GM21723 (cell line): ENCODE measurements at regions not wholly inside any gene's neighbourhood (a gene's known extent, or its start where the extent isn't known, plus 50 kb on each side); places are given as distances from the start of the nearest gene placed in this dataset.
"Not testable (repeated sequence)": the region's sequence is repeated elsewhere in the genome, so short reads cannot be mapped to it uniquely, and the experiment has no call there.

ENCODE experiments used
- ATAC-seq: cut with Tn5 transposase; IDR thresholded peaks from one replicate; pipeline ENCODE4 v1.9.1; 2021; ENCODE audit warnings: mild to moderate bottlenecking, moderate library complexity; ENCODE audit not compliant: unreplicated experiment

DNA sequence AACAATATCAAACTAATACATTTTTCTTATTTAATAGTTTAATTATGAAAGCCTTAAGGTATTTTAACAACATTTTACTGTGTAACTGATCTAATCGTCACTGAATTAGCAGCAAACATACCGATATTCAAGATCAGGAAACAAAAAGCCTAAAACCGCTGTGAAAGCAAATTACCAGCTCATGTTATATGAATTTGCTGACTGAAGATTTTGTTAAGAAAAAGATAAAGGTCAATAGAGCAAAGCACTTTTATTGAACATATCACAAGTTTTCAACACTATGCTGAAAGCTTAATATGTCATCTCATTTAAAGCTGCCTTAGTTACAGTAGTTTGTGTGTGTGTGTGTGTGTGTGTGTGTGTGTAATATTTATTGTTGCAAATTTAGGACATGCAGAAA is 1634.9 kb upstream of the NUDT12 start:
- no peak for ATAC-seq

DNA sequence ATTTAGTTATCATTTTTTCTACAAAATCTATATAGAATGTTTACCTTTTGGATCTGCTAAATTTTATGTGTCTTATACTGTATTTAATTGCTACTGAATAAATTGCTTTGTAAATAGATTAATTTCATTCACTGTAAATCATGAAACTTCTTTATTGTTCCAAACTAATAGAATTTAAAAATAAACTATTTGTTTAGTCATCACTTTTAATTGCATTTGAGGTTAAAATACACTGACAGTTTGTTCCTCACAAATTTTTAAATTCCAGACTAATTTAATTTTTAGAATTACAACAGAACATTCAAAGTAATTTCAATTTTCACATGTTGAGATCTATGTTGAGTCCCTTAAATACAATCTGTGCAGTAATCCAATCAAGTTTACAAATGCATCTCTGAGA is 1633.2 kb upstream of the NUDT12 start:
- ATAC-seq: no peak

DNA sequence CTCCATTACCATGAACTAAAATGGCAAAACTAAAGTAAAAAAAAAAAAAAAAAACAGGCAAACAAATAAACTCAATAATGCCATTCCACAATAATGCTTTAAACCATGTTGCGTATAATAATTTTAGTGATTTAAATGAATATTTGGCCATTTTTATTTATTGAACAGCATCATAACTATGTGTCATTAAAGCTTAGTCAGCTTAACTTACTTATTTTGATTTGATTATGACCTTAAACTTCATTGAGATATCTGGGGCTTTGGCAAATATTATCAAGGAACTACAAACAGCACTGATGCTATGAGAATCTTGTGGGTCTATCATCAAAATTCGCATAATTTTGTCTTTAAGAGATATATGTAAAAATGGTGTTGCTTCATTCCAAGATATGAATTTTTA is 1610.3 kb upstream of the NUDT12 start:
- no peak for ATAC-seq

DNA sequence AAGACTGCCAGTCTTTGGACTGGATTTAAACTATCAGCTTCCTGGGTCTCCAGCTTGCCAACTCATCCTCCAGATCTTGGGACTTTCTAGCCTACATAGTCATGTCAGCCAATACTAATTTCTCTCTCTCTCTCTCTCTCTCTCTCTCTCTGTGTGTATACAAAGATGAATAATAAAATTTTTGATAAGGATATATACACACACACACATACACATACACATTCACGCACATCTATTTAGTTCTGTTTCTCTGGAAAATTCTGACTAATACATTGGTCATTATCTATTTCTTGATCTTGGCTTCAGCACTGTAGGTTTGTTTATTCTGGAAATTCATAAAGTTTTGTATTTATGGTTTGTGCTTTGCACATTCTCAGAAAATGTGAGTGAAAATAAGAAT is 1606.2 kb upstream of the NUDT12 start:
- no peak for ATAC-seq

DNA sequence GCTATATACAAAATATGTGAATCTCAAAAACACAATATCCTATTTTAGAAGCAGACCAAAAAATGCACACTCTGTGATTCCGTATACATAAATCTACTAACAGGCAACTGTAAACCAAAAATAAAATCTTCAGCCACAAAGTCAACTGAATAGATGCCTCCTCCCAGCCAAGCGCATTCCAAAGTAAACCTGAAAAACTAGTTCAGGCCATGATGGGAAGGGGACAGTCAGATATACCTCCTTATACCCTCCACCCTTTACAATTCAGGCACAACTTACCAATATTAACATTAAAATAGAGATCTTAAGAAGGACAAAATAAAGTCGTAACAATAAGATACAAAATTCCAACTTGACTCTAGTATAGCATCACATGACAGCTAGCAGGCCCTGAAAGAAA is 1604.5 kb upstream of the NUDT12 start:
- no peak for ATAC-seq

DNA sequence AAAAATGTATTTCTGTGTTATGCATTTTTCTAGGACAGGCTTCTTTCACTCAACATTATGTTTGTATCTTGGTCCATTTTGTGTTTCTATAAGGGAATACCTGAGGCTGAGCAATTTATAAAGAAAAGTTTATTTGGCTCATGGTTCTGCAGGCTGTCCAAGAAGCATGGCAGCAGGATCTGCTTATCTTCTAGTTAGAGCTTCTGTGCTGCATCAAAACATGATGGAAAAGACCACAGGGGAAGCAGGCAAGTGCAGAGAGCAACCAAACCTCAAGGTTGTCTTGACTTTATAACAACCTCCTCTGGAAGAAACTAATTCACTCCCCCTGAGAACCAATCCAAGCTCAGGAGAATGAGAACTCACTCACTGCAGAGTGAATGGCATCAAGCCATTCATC is 1601.0 kb upstream of the NUDT12 start:
- ATAC-seq: no peak

DNA sequence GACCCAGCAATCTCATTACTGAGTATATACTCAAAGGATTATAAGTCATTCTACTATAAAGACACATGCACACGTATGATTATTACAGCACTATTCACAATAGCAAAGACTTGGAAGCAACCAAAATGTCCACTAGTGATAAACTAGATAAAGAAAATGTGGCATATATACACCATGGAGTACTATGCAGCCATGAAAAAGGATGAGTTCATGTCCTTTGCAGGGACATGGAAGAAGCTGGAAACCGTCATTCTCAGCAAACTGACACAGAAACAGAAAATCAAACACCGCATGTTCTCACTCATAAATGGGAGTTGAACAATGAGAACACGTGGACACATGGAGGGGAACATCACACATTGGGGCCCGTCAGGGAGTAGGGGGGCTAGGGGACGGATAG is 1600.0 kb upstream of the NUDT12 start:
- ATAC-seq: not testable (repeated sequence)

DNA sequence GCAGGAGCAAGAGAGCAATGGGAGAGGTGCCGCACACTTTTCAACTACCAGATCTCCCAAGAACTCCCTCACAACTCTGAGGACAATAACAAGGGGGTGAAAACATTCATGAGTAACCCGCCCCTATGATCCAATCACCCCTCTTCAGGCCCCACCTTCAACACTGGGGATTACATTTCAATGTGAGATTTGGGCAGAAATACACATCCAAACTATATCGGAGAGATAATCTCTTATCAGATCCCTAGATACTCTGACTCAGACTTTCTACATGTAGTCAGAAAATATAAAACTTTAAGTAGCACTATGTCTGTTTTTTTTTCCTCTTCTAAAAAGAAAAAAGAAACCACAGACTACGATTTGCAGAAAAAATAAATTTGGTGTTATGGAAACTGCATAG is 1595.9 kb upstream of the NUDT12 start:
- ATAC-seq: no peak

DNA sequence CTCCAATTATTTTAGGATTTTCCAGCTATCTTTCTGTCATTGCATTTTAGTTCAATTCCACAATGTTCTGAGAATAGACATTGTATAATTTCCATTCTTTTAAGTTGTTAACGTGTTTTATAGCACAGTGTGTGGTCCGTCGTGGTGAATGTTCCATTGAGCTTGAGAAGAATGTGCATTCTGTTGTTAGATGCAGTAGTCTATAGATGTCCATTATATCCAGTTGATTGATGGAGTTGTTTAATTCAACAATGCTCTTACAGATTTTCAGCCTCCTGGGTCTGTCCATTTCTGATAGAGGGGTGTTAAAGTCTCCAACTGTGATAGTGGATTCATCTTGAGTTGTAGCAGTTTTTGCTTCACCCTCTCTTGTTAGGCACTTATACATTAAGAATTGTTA is 1587.7 kb upstream of the NUDT12 start:
- ATAC-seq: no peak

DNA sequence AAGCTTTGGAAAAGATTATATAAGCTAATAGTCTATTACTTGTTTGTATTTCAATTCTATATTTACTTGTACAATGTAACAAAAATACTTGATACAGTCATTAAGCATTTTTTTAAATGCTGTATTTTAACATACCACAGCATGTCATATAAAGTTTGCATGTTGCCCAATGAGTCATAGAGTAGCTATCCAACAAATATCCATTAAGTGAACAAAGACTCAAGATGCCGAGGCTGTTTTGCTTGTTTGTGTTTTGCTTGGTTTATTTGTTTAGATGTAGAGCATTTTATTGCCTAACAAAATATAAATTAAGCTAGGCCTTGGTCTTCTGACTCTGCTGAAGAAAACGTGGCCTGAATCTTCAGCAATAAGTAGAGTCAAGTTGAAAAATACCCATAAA is 1584.3 kb upstream of the NUDT12 start:
- no peak for ATAC-seq

DNA sequence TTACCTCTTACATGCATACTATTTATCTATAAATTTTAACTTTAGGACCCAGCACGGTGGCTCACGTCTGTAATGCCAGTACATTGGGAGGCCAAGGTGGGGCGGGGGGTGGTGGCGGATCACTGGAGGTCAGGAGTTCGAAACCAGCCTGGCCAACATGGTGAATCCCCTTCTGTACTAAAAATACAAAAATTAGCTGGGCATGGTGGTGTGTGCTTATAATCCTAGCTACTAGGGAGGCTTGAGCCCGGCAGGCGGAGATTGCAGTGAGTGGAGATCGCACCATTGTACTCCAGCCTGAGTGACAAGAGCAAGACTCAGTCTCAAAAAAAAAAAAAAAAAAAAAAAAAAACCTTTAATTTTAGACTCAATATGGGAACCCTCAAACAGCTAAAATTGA is 1582.6 kb upstream of the NUDT12 start:
- ATAC-seq: no peak

DNA sequence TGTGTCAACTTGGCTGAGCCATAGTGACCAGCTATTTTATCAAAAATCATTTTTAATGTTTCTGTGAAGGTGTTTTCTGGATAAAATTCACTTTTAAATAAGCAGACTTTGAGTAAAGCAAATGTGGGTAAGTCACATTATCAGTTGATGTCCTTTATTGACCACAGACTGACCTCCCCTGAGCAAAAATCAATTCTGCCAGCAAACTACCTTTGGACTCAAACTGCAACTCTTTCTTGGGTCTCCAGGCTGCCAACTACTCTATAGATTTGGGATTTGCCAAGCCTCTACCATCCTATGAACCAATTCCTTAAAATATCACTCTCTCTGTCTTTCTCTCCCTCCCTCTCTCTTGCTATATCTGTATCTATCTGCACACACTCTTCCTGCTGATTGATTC is 1571.7 kb upstream of the NUDT12 start:
- no peak for ATAC-seq

DNA sequence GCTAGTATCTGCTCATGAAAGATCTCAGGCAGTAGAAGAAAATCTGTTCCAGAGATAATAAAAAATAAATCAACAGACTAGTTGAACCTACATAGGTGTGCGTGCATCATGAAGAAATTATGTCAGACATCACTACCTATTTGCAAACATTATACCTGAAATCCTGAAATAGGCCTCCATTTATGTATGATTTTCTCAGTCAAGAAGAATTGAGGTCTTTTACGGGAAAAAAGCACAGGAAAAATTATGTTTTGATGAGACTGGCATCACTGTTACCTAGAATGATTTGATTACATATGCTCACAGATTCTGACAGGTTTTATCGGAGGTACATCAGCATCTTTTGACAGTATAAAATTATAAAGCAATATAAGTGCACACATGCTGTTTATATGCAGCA is 1570.5 kb upstream of the NUDT12 start:
- ATAC-seq: no peak

DNA sequence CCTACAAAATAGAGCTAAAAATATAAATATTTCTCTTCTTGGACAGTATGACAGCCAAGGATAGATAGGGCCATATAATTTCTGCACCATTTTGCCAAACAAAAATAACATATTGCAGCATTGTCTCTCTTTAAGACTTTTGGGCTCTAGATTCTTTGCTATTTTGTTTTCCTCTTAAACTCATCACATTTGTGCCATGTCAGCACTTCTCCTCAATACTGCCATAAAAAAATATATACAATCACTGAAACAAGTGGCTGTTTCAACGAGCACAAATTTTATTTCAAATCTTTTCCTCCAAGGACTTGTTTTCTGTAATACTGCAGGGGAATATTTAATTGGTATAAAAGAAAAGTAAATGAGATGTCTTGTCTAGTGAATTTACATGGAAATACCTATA is 1570.0 kb upstream of the NUDT12 start:
- ATAC-seq: no peak

DNA sequence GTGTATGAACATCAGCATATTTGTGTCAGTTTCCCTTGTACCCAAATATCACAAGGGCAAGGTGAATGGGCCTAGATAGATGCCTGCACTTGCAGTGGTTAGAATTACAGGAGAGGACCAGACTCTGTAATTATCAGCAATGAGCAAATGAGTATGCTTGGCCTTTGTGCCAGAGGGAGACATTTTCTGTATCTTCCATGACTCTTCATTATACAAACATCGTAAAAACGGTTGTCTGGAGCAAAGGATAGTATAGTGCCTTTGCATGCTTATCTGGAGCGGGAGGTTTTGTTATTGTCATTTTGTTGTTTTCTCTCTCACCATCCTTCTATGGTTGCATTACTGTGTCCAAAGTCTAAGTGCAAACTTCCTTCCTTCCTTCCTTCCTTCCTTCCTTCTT is 1568.5 kb upstream of the NUDT12 start:
- no peak for ATAC-seq

DNA sequence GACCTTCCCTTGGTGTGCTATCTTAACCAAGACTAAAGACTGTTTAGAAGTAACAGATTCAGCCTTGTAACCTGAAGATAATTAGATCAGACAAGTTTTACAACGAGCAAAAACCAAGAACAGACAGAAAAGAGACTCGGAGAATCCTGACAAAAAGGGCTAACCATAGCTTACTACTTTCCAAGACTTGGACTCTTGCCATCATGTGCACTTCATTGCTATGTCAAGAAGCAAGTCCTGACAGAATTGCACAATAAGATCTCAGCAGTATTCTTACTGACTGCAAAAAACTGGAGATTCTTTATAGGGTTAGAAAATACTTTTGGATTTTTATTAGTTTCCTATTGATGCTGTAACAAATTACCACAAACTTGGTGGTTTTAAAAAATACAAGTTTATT is 1539.0 kb upstream of the NUDT12 start:
- no peak for ATAC-seq

DNA sequence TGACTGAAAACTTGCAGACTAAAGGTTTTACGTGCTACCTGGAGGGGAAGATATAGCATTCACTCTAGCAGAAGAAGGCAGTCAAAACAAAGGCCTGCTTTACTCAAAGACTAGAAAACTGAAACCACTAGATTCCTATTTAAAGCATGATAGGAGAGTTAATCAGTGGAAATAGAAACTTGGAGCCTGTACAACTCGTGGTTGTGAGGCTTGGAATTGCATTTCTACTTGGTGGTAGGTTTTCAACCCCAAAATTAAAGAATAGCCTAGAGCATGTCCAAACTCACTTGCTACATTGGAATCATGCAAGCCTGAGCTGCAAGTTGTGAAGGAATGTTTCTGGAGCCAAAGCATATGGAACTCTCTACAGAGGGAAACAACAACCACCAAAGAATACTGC is 1526.4 kb upstream of the NUDT12 start:
- no peak for ATAC-seq

DNA sequence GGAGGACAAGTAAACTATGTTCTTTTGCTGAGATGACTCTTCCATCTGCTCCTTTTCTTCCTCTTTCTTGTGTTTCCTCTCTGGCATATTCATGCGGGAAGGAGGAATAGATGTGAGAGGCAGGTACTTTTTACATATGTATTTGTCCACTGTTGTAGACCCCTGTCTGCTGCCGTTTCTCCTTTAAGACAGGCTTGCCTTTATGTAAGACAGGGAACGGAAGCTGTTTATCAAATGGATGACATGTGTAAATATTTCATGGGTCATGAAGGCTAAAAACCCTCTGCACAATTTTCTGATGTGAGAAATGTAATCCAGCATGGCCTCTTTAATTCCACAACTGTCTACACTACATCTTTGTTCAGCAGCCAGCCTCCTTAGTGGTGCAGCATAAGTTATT is 1525.5 kb upstream of the NUDT12 start:
- ATAC-seq: no peak

DNA sequence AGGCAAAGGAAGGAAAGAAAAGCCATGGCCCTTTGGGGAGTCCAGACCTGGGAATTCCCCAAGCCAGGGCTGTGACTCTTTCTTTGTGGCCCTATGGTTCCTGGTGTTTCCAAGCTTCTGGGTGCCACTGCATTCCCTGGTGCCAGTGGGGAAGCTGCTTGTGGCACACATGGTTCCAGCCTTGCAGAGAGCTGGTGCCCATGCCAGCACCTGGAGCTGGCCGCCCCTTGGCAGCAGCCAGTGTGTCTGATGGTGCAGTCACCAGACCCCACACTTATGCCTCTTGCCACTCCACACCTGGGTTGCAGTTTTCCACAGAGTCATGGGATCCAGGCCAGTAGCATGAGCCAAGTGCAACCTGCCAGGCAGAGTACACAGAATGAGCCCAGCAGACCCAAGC is 1495.3 kb upstream of the NUDT12 start:
- ATAC-seq: no peak

DNA sequence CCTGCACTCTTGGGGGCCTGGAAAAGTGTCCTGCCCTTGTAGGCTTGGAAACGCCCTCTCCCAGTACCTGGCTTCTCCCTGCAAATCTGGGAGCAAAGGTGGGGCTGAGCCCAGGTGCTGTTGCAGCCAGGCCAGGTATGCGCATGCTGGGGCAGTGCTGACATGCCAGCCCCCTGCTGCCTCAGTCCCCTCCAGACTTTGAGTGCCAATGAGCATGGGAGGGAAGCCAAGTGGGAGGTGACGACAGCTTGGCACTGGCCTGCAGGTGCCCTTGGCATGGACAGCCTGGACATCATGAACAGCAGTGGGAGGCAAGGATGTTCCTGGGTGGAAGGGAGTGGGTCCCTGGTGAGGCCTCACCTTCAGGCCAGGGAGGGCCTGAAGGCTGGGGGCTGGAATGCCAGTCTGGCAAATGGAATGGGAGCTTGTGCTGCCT is 1494.4 kb upstream of the NUDT12 start:
- ATAC-seq: no peak

DNA sequence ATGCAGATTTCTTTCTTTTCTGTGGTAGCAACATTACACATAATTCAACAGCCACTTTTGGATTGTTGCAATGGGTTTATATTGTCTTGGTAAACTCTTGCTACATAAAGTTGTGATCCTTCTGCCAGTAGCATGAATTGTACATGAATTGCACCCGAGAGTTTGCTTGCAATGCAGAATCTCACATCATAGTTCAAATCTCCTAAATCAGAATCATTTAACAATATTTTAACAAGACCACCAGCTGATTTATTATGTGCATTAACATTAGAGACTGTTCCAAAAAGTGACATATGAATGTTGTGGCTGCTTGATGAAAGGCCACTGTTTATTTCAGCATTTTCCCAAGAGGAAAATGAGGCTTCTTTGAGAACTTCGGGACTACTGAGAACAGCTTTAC is 1491.8 kb upstream of the NUDT12 start:
- no peak for ATAC-seq

DNA sequence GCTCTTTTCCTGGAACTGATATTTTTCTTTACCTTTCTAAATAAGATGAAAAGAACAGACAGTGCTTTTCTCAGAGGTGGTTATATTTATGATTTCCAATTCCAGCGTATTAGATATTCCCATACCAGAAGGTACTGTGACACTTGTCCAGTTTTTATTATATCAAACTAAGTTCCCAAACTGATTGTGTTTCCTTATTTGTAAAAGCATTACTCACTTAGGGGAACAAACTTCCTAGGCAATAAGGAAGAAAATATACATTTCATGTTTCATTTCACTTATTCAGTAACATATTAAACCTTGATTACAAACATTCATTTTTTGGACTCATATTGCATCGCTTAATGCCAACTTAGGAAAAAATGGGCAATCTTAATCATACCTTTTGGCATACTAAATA is 1480.0 kb upstream of the NUDT12 start:
- ATAC-seq: no peak

DNA sequence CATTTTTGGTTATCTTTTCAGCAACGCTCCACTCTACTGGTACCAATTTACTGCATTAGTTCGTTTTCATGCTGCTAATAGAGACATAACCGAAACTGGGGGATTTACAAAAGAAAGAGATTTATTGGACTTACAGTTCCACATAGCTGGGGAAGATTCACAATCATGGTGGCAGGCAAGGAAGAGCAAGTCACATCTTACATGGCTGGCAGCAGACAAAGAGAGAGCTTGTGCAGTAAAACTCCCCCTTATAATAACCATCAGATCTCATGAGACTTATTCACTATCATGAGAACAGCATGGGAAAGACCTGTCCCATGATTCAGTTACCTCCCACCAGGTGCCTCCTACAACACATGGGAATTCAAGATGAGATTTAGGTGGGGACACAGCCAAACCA is 1474.2 kb upstream of the NUDT12 start:
- ATAC-seq: not testable (repeated sequence)

DNA sequence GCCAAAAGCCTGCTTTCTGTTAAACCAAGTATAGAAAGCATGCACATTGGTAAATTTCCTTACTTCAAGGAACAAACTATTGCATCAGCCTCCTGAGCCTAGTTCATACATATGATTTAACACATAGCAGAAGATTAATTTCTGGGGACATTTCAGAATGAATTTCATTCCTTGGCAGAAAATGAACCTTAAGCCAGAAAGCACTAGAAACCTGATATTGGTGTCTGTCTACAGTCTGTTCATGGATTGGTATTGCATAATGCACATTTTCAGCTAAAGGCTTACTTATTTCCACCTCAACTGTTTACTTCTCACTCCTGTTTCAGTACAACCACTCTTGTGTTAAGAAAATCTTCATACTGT is 1471.8 kb upstream of the NUDT12 start:
- ATAC-seq: no peak
